ENCODE measurements at regions not wholly inside any gene's neighbourhood (a gene's known extent, or its start where the extent isn't known, plus 50 kb on each side); places are given as distances from the start of the nearest gene placed in this dataset.
"Not testable (repeated sequence)": the region's sequence is repeated elsewhere in the genome, so short reads cannot be mapped to it uniquely, and the experiment has no call there.

DNA sequence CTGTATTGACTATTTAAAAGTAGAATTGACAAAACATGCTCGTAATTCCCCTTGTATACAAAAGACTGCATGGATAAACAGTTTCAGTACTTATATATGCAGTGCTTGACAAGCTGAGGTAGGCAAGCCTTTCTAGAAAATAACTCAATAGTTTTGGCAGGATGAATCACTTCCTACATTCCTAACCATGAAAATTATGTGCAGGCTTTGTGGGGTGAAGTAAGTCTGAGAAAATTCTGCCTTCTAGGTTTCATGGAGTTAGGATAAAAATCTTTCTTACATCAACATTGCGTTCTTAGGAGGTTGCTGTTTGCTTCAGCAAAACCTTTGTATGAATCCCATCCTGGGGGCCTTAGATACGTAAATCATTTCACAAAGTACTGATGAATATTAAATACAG, 801.4 kb upstream of the EYS start:
- DNase-seq, result no peak

DNA sequence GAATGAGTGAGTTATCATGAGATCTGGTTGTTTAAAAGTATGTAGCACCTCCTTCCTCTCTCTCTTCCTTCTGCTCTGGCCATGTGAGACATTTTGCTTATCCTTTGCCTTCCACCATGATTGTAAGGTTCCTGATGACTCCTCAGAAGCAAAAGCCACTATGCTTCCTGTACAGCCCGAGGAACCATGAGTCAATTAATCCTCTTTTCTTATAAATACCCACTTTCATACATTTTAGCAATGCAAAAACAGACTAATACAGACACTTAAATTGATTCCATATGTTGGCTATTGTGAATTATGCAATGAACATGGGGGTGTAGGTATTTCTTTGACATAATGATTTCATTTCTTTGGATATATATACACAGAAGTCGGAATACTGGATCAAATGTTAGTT, 792.8 kb upstream of the EYS start:
- DNase-seq, result no peak

DNA sequence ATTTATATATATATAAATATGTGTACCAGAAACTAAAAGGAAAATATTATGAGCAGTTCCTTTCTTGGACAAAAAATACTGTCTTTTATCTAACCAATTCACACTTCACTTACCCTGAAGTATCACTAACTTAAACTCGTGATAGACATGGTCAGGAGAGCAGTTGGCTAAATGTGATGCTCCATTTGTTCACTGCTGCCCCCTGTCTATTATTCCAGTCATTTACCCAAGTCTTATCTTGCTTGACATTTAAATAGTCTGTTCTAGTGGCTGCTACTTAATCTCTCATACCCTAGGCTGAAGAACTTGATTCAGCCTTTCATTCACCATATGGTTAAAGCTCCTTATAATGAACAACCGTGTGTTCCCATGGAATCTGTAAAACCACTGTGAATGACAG, 789.6 kb upstream of the EYS start:
- no peak for DNase-seq

DNA sequence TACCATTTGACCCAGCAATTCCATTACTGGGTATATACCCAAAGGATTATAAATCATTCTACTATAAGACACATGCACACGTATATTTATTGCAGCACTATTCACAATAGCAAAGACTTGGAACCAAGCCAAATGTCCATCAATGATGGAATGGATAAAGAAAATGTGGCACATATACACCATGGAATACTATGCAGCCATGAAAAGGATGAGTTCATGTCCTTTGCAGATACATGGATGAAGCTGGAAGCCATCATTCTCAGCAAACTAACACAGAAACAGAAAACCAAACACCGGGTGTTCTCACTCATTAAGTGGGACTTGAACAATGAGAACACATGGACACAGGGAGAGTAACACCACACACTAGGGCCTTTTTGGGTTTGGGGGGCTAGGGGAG, 787.6 kb upstream of the EYS start:
- DNase-seq, result not testable (repeated sequence)

DNA sequence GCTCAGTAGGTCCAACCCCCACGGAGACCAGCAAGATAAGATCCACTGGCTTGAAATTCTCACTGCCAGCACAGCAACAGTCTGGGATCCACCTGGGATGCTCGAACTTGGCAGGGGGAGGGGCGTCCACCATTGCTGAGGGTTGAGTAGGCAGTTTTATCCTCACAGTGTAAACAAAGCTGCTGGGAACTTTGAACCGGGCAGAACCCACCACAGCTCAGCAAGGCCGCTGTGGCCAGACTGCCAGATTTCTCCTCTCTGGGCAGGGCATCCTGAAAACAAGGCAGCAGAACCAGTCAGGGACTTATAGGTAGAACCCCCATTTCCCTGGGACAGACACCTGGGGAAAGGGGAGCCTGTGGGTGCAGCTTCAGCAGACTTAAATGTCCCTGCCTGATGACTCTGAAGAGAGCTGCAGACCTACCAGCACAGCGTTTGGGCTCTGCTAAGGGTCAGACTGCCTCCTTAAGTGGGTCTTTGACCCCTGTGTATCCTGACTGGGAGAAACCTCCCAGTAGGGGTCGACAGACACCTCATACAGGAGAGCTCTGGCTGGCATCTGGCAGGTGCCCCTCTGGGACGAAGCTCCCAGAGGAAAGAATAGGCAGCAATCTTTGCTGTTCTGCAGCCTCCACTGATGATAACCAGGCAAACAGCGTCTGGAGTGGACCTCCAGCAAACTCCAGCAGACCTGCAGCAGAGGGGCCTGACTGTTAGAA, 782.4 kb upstream of the EYS start:
- no peak for DNase-seq

DNA sequence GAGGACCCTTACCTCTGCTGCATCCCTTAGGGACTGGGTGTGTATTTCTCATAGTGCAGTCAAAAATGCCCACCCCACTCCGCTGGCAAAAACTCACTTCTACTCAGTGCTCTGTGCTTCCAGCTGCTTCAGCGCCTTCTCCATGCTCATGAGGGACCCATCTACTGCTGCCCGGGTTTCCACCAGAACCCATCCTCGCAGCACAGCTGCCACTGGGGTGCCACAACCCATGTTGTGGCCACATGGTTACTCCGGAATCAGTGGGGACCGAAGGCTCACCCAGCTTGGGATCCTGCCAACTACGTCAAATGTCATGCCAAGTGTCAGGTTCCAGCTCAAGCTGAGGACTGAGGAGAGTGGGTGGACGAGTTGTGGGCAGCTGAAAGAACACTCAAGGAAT, 774.2 kb upstream of the EYS start:
- no peak for DNase-seq

DNA sequence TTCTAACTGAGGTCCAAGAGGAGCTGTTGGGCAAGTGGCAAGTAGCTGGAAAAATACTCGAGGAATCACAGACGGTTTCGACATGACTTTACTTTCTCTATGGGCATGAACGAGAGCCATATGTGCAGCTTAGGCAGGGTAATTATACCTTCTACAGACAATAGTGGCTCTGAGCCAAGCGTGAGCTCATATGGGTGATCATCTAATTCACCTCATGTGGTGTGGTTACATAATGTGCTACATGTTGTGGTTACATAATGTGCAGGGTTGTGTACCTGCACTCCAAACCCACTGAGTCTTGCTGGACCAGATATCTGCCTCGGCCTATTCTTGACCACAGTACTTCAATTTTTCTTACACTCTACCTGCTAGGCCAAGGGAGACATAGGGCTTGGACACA, 771.7 kb upstream of the EYS start:
- DNase-seq, result peak; percentile 5

DNA sequence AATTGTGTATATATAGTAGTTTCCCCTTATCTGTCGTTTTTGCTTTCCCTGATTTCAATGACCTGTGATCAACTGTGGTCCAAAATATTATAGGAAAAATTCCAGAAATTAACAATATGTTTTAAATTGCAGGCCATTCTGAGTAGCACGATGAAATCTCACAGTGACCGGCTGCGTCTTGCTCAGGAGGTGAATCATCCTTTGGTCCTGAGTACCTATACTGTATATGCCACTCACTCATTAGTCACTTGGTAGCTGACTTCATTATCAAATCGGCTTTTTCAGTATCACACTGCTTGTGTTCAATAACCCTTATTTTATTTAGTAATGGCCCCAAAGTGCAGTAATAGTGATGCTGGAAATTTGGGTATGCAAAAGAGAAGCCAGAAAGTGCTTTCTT, 728.3 kb upstream of the EYS start:
- DNase-seq, result no peak

DNA sequence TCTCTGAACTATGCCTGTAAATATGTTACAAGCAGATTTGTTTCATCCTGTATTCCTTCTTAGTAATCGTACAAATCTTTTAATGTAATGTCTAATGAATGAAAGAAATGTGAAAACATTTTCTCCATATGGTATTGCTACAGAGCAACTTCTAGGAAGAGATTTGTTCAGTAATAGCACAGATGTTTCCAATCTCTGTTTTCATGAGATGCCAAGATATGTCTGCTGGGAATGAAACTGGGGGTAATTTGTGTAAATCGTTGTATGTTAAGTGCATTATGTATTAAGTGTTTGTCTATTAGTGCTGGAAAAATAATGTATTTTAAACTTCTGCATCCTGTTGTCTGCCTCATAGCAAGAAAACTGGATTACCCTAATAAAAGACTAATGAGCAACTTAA, 722.2 kb upstream of the EYS start:
- no peak for DNase-seq

DNA sequence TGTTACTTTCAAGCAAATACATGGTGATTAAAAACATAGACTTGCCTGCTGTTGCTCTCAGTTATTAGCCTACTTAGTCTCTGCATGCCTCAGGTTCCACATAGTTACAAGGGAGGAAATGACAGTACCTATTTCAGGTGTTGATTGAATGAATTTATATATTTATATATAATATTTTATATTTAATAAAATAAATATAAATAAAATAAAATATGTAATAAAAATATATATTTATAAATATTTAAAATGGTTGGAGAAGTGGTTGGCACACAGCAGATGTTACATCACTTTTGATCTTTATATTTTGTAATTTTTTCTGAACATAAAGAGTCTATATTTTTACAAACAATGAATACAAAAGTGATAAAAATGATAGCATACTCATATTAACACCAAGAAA, 716.0 kb upstream of the EYS start:
- no peak for DNase-seq

DNA sequence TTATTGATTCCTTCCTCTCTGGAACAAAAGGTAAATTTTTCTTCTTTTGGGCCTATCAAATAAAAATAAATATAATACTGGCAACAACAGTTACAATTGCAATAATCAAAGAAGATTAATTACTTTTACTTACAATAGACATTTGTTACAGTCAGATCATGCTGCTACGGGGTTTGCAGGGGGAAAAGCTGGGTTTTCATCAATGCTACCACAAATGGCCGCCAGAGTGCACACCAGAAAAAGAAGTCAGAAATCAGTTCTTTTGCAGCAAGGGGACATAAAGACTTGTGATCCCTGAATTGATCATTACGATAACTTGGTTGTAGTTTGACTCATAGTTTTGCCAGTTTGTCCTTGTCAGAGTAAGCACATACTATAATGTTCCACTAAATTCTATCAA, 714.5 kb upstream of the EYS start:
- DNase-seq, result no peak

DNA sequence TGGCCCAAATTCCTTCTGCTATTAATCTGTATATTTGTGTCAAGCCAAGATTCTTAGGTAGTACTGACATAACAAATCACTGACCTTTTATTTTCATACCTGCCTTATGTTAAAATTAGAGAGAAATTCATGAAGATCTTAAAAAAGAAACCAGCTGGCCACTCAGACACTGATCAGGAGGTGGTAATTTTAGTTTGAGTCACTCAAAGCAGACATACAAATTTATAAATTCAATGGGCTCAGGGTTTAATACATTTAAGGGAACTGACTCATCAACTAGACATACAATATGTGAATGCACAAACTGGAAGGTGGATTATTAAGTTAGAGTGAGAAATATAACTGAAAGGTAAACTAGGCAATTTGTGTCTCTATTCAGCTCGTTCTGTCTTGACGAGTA, 711.9 kb upstream of the EYS start:
- DNase-seq, result no peak

DNA sequence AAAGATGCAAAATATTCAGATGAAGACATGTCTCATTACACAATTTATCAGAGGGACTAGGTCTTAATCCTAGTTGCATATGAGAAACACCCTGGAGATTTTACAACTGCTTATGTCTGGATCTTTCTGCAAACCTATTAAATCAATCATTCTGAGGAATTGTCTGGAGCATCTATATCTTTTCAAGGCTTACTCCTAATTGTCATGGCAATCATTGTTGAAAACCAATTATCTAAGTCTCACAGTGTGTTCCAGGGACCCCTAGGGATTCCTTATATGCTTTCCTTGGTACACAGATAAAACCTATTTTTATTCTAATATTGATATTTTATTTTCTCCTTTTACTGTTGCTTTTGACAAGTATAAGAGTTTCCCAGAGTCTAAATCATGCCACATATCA, 696.9 kb upstream of the EYS start:
- no peak for DNase-seq

DNA sequence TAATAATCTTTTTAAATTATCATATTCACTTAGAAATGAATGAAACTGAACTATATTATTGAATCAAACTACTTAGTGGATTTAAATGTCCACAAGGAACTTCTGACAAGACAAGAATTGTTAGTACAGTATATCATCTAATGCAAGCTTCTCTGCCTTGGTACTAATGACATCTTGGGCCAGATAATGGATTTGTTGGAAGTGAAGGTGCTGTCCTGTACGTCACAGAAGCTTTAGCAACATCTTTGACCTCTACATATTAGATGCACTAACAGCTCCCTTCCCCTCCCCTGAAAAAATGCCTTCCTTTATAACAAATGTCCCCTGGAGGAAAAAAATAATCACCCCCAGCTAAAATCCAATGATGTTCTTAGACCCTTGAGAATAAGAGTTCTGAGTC, 695.8 kb upstream of the EYS start:
- no peak for DNase-seq

DNA sequence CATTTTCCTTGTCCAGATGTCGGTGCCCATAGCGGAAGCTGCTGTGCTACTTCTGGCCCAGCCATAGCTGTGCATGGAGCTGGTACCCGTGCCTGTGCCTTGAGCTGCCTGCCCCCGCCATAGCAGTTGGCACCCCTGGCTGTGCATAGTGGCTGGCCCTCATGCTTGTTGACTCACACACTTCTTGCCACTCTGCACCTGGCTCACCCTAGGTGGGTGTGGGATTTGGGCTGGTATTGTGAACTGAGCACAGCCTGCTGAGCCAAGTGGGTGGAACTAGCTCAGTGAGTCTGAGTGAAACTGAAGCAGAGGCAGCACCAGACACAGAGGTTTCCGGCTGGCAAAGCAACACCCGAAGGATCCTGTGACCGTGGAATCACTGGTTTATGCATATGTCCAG, 689.5 kb upstream of the EYS start:
- DNase-seq, result peak; percentile 45

DNA sequence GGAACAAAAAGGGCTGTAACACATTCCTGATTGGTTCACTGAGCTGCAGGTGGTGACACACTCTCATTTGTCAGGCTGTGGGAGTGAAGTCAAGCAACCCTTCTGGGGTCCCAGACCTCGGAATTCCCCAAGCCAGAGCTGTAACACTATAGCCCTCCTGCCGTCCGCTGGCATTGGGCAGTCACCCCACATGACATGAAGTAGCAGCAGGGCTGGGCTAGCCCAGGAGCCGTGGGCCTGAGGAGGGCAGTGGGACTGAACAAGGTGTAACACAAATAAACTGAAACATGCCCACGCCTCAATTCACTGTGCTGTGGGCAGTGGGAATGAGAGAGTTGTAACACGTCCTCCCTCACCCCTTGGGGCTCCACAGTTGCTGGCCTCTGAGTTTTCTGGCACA, 689.1 kb upstream of the EYS start:
- no peak for DNase-seq

DNA sequence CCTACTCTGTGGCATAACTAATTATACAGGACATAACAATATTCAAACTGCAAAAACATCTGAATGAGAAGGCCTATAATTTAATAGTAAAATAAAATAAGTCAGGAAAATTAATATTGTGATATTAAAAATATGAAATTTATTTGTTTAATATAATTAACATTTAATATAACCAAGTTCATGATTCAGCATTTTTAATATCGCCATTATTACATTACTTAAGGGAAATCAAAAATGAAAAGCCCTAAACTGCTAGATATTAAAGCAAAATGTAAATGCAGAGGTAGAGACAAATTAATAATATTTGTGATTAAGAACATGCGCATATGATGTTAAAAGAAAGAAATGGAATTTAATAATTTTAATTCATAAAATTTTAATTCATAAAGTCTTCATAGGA, 683.4 kb upstream of the EYS start:
- no peak for DNase-seq

DNA sequence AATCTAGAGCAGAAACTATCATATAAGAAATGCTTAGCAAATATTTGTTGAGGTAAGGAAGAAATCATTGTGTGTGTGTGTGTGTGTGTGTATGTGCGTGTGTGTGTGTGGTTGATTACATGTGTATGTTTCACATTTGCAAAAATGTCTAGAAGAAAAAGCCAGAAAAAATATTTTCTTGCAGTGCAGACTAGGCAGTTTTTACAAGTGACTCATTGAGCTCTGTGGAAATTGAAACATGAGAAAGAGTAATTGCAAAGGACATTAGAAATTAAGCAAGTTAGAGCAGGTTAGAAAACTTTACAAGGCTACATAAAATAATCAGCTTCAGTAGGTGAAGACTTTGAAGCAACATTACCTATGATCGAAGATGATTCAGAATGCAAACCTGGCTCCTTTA, 669.0 kb upstream of the EYS start:
- no peak for DNase-seq

DNA sequence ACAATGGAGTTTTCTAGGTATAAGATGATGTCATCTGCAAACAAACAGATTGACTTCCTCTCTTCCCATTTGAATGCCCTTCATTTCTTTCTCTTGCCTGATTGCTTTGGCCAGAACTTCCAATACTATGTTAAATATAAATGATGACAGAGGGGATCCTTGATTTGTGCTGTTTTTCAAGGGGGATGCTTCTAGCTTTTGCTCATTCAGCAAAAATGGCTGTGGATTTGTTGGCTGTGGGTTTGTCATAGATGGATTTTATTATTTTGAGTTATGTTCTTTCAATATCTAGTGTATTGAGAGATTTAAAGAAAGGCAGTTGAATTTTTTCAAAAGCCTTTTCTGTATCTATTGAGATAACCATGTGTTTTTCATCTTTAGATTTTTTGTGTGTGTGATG, 662.4 kb upstream of the EYS start:
- no peak for DNase-seq

DNA sequence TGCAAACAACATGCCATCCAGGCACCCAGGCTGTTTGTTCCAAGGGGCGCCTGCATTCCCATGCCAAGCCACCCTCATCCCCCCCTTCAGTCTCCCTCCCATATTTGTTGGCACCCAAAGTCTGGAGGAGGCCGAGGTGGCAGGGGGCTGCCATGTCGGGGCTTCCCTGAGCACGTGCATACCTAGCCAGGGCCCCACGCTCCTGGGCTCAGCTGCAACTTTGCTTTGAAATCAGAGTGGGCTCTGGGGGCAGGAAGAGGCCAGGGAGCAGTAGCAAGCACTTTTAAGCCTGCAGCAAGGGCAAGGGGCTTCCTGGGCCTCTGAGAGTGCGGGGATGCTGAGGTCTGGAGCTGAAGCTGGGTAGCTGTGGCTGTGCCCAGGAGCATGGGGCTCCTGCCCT, 655.9 kb upstream of the EYS start:
- no peak for DNase-seq

DNA sequence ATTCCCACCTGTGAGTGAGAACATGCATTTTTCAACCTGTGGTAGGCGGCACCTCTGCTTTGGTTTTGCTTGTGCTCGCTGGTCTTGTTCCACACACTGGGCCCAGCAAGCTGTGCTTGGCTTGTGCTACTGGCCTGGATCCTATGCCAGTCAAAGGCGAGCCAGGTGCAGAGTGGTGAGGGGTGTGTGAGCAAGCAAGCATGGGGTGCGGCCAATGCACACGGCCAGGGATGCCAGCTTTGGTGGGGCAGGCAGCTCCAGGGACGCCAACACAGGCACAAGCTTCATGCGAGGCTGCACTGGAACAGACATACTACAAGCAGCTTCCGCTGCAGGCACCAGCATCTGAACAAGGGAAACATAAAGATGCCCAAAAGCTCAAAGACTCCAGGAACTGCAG, 654.9 kb upstream of the EYS start:
- DNase-seq, result no peak

DNA sequence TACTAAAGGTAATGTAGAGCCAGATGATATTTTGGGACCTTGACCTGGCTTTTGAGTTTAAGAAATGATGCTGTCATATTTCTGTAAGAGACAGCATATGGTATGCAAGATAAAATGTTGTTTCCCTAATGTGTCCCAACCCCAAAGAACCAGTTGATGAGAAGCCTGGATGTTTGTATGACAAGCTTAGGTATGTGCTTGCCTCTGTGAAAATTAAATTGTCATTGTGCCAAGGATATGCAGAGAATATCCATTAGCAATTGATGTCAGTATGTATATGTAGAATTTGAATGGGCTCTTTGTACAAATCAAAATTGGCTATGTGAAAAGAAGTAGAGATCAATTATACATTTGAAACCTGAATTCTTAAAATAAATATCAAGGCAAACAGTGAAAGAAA, 650.8 kb upstream of the EYS start:
- DNase-seq, result no peak

DNA sequence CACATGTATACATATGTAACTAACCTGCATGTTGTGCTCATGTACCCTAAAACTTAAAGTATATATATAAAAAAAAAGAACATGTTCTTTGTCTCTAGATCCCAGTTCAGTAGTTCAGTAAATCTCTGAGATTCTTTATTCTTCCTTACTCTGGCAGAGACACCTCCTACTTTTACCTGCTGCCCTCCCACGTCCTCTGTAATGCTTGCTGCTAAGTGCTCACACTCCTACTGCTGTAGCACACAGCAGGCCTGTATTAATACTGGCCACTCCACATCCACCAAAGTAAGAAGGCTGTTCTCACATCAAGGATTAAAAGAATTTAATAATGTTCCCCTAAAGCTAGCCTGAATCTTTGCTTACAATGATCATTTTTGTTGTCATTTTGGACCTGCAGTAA, 648.4 kb upstream of the EYS start:
- no peak for DNase-seq

DNA sequence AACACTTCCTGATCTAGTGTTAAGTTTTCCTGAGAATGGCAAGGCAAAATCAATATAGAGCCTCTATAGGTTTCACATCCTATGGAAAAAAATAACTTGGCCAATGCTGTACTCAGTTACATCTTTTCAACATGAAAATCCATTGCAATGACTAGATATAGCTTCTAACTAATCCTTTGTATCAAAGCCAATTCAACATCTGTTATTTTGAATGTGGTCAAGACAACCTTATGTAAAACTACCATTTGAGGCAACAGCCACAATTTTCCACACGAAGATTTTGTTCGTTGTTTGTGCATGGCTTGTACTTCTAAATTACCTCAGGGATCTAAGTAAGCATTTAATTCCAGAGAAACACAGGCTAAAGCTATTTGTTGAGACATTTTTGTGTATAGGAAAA, 637.8 kb upstream of the EYS start:
- DNase-seq, result no peak

DNA sequence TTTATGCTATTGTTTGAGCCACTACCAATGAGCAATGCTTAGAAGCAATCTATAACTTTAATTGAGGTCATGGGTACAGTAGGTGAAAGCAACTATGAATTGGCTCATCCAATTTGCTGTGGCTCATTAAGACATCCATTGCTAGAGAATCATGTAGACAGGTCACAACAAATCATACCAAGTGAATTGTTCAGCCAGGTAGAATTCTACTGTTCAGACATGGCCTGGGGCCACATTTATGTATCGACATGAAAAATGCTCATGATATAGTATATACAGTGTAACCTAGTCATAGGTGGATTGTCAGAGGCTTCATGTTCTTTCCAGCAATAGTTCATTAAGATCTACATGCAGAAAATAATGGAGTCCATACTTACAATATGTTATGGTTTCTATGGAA, 633.7 kb upstream of the EYS start:
- DNase-seq, result no peak

DNA sequence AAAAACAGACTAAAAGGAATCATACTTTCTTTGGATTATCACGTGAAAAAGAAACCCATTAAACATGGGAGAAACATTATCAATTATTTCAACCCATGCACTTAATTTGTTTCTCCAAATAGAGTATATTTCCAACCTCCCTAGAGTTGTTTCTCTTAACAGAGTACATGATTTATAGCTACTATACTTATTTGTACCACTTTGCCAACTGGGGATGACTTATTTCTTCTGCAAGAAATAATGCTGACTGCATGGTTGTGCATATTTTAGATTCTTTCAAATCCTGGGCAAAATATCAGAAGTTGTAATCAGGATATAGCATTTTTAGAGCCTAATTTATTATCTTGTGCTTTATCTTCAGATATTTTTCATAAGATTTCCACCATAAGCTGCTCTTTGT, 629.1 kb upstream of the EYS start:
- DNase-seq, result no peak
